OCI-LY1 (cell line): ENCODE measurements at regions not wholly inside any gene's neighbourhood (a gene's known extent, or its start where the extent isn't known, plus 50 kb on each side); places are given as distances from the start of the nearest gene placed in this dataset.

Experiments
- H2AFZ ChIP-seq: fragments of 200-600 bp; sonication (generic), shearing (Covaris generic); 2 replicates; pipeline ENCODE4 v1.6.0; 2014; ENCODE audit warnings: antibody characterized with exemption, mild to moderate bottlenecking, low read length
- H3F3A ChIP-seq: fragments of 200-600 bp; sonication (generic), shearing (Covaris generic); 2 replicates; pipeline ENCODE4 v1.6.0; 2014; ENCODE audit warnings: mild to moderate bottlenecking, antibody characterized with exemption, low read length, moderate library complexity; ENCODE audit not compliant: insufficient read depth
- H3K27ac ChIP-seq: fragments of 200-600 bp; sonication (generic); 2 replicates; pipeline ENCODE4 v1.5.1; 2014; ENCODE audit warnings: low read length, mixed run types, mild to moderate bottlenecking, low read depth; ENCODE audit not compliant: poor library complexity, severe bottlenecking
- H3K27me3 ChIP-seq: fragments of 200-600 bp; sonication (generic); 2 replicates; pipeline ENCODE4 v1.6.0; 2014; ENCODE audit warnings: antibody characterized with exemption, mild to moderate bottlenecking, low read length, moderate library complexity; ENCODE audit not compliant: insufficient read depth
- H3K36me3 ChIP-seq: fragments of 200-600 bp; sonication (generic); 2 replicates; pipeline ENCODE4 v1.6.1; 2014; ENCODE audit warnings: mild to moderate bottlenecking, antibody characterized with exemption, low read length, moderate library complexity, mixed read lengths; ENCODE audit not compliant: insufficient read depth
- H3K4me1 ChIP-seq: fragments of 200-600 bp; sonication (generic); 2 replicates; pipeline ENCODE4 v1.5.1; 2014; ENCODE audit warnings: mild to moderate bottlenecking, low read length, moderate library complexity; ENCODE audit not compliant: insufficient read depth, severe bottlenecking
- H3K4me2 ChIP-seq: fragments of 200-600 bp; sonication (generic), shearing (Covaris generic); 2 replicates; pipeline ENCODE4 v1.6.1; 2014; ENCODE audit warnings: low read length
- H3K4me3 ChIP-seq: fragments of 200-600 bp; sonication (generic); 2 replicates; pipeline ENCODE4 v1.5.1; 2014; ENCODE audit warnings: low read length, low read depth, mild to moderate bottlenecking, mixed read lengths; ENCODE audit not compliant: poor library complexity, severe bottlenecking
- H3K79me2 ChIP-seq: fragments of 200-600 bp; shearing (Covaris generic); 2 replicates; pipeline ENCODE4 v1.6.1; 2016; ENCODE audit warnings: mixed run types, low read length, mixed read lengths; ENCODE audit not compliant: insufficient read depth
- H3K9ac ChIP-seq: fragments of 200-600 bp; sonication (generic), shearing (Covaris generic); 2 replicates; pipeline ENCODE4 v1.6.1; 2014; ENCODE audit warnings: mild to moderate bottlenecking, low read length, mixed read lengths
- H3K9me2 ChIP-seq: fragments of 200-600 bp; sonication (generic), shearing (Covaris generic); 2 replicates; pipeline ENCODE4 v1.6.1; 2014; ENCODE audit warnings: low read depth, mild to moderate bottlenecking, low read length, mixed read lengths
- H3K9me3 ChIP-seq: fragments of 200-600 bp; shearing (Covaris generic); 2 replicates; pipeline ENCODE4 v1.6.1; 2014; ENCODE audit warnings: low read length, mixed read lengths
- H4K20me1 ChIP-seq: fragments of 200-600 bp; sonication (generic), shearing (Covaris generic); 2 replicates; pipeline ENCODE4 v1.6.0; 2016; ENCODE audit warnings: mild to moderate bottlenecking, low read length; ENCODE audit not compliant: insufficient read depth
- CTCF ChIP-seq: fragments of 200-600 bp; sonication (generic), shearing (Covaris generic); IDR thresholded peaks from 2 replicates; pipeline ENCODE4 v1.5.1; 2017; ENCODE audit warnings: mild to moderate bottlenecking, antibody characterized with exemption, low read length, moderate library complexity, mixed read lengths
- EZH2 ChIP-seq: fragments of 200-600 bp; sonication (generic), shearing (Covaris generic); IDR thresholded peaks from 2 replicates; pipeline ENCODE4 v1.8.0; 2017; ENCODE audit warnings: borderline replicate concordance, mixed run types, mild to moderate bottlenecking, antibody characterized with exemption, low read length, moderate library complexity, mixed read lengths

- Histone ChIP-seq H3K4me1 (no peaks in the 10 kb centered on the region), H3F3A (no peaks in the 10 kb centered on the region), H3K79me2 (no peaks in the 10 kb centered on the region), H3K27ac (no peak overlapping the region), H3K9me2 (no peaks in the 10 kb centered on the region), H3K4me3 (no peak overlapping the region), H3K9ac (no peak overlapping the region), H3K4me2 (no peak overlapping the region), H4K20me1 (no peaks in the 10 kb centered on the region), H3K27me3 (peaks cover 7% of the 10 kb centered on the region; the same call in 1 of the 2 replicates), H3K9me3 (peaks cover 7% of the 10 kb centered on the region; the same call in 1 of the 2 replicates), H2AFZ (no peak overlapping the region), H3K36me3 (no peaks in the 10 kb centered on the region; the same call in 1 of the 2 replicates)
- no peak for TF ChIP-seq EZH2
- TF ChIP-seq CTCF, result no peak
Measured at GRCh38 chr9:129367287-129367686, 189.2 kb upstream of the IER5L start.

GRCh38 chr9:129365196-129365595, 187.1 kb upstream of the IER5L start:
- Histone ChIP-seq H3K79me2 (no peaks in the 10 kb centered on the region), H3F3A (no peaks in the 10 kb centered on the region), H3K9me3 (peaks cover 5% of the 10 kb centered on the region; the same call in 1 of the 2 replicates), H3K4me2 (no peak overlapping the region), H3K4me3 (no peak overlapping the region), H3K9me2 (no peaks in the 10 kb centered on the region), H3K36me3 (no peaks in the 10 kb centered on the region; the same call in 1 of the 2 replicates), H3K9ac (no peak overlapping the region), H2AFZ (no peak overlapping the region), H4K20me1 (no peaks in the 10 kb centered on the region), H3K27me3 (peaks cover 5% of the 10 kb centered on the region; the same call in 1 of the 2 replicates), H3K27ac (no peak overlapping the region), H3K4me1 (no peaks in the 10 kb centered on the region)
- TF ChIP-seq EZH2 (no peak), CTCF (no peak)

- no peaks in the 10 kb centered on the region for H3K36me3 ChIP-seq
- H3K4me3 ChIP-seq, result no peak overlapping the region
- no peaks in the 10 kb centered on the region for H3K4me1 ChIP-seq
- peaks cover 8% of the 10 kb centered on the region for H3K27me3 ChIP-seq
- no peak for TF ChIP-seq CTCF
- TF ChIP-seq EZH2, result no peak
- no peaks in the 10 kb centered on the region for H3K9me2 ChIP-seq
- no peak overlapping the region for H3K9ac ChIP-seq
- no peaks in the 10 kb centered on the region for H3K9me3 ChIP-seq
- H3F3A ChIP-seq, result no peaks in the 10 kb centered on the region
- H4K20me1 ChIP-seq, result no peaks in the 10 kb centered on the region
- H3K79me2 ChIP-seq, result no peaks in the 10 kb centered on the region
- no peak overlapping the region for H2AFZ ChIP-seq
- no peak overlapping the region for H3K27ac ChIP-seq
- no peak overlapping the region for H3K4me2 ChIP-seq
Measured at GRCh38 chr9:129363216-129363873, 185.3 kb upstream of the IER5L start.
